H1 (cell line): ENCODE measurements at regions not wholly inside any gene's neighbourhood (a gene's known extent, or its start where the extent isn't known, plus 50 kb on each side); places are given as distances from the start of the nearest gene placed in this dataset.

ENCODE experiments used
- CTCF ChIA-PET: fragments of 300-600 bp; sonication (Branson Sonifier 250); formaldehyde crosslinking; loops from one replicate; lab custom pipeline; 2021; ENCODE audit not compliant: partially characterized antibody; lab: Charles Lee
- POLR2A ChIA-PET: fragments of 300-600 bp; sonication (Branson Sonifier 250); formaldehyde crosslinking; loops from one replicate; lab custom pipeline; 2021; ENCODE audit warnings: inconsistent platforms; ENCODE audit not compliant: partially characterized antibody; lab: Charles Lee
- DNase-seq, 2 experiments: peaks; one replicate each; pipeline versions ENCODE4 v3.0.0 to v3.0.0-alpha.2; 2010 to 2022; ENCODE audit warnings: low spot score in 2 of 2, low read depth in 1 of 2, mixed read lengths in 1 of 2
- FAIRE-seq: peaks from 2 replicates; lab custom pipeline; 2011; peaks lifted over from hg19 to GRCh38; lab: Jason Lieb, UNC
- H2AFZ ChIP-seq: 2 replicates; pipeline ENCODE4 v1.8.1; 2012; ENCODE audit warnings: low read length, inconsistent platforms
- H2AK5ac ChIP-seq: 2 replicates; pipeline ENCODE4 v1.6.1; 2013; ENCODE audit warnings: low read depth, low read length
- H2BK120ac ChIP-seq: replicated peaks from 2 replicates; pipeline ENCODE3; 2013; ENCODE audit warnings: low read depth, low read length, inconsistent platforms
- H2BK12ac ChIP-seq: 2 replicates; pipeline ENCODE4 v1.6.1; 2013; ENCODE audit warnings: low read depth, low read length
- H2BK15ac ChIP-seq: 2 replicates; pipeline ENCODE4 v1.6.1; 2013; ENCODE audit warnings: low read length
- H2BK20ac ChIP-seq: 2 replicates; pipeline ENCODE4 v1.6.1; 2013; ENCODE audit warnings: low read length
- H2BK5ac ChIP-seq: 2 replicates; pipeline ENCODE4 v1.6.1; 2013; ENCODE audit warnings: low read depth, low read length
- H3K14ac ChIP-seq: 2 replicates; pipeline ENCODE4 v1.6.1; 2013; ENCODE audit warnings: inconsistent platforms; ENCODE audit not compliant: insufficient read length
- H3K18ac ChIP-seq: 2 replicates; pipeline ENCODE4 v1.6.1; 2013; ENCODE audit warnings: low read length; ENCODE audit errors: extremely low read depth
- H3K23ac ChIP-seq: 2 replicates; pipeline ENCODE4 v1.6.1; 2013; ENCODE audit warnings: inconsistent platforms; ENCODE audit not compliant: insufficient read length
- H3K23me2 ChIP-seq: 2 replicates; pipeline ENCODE4 v1.6.1; 2013; ENCODE audit warnings: low read depth, low read length
- H3K27ac ChIP-seq: 2 replicates; pipeline ENCODE4 v1.6.1; 2011; ENCODE audit warnings: low read depth, low read length, inconsistent platforms
- H3K27me3 ChIP-seq, 4 experiments: replicated peaks in 1 of 4; 1 replicate in 1 of 4; 2 replicates in 3 of 4; pipeline versions ENCODE4 v1.6.1 to v1.8.1; 2011 to 2013; ENCODE audit warnings: low read length in 3 of 4, mild to moderate bottlenecking in 3 of 4, inconsistent platforms in 2 of 4, mixed read lengths in 2 of 4, moderate library complexity in 1 of 4; ENCODE audit not compliant: control insufficient read depth in 3 of 4, insufficient read depth in 3 of 4; ENCODE audit errors: extremely low read depth in 1 of 4
- H3K36me3 ChIP-seq, 4 experiments: 2 replicates each; pipeline versions ENCODE4 v1.6.1 to v1.8.1; 2011 to 2013; ENCODE audit warnings: mild to moderate bottlenecking in 4 of 4, low read length in 3 of 4, moderate library complexity in 2 of 4, control low read depth in 1 of 4, inconsistent platforms in 1 of 4; ENCODE audit not compliant: insufficient read depth in 4 of 4, control insufficient read depth in 2 of 4
- H3K4ac ChIP-seq: replicated peaks from 2 replicates; pipeline ENCODE3; 2013; ENCODE audit warnings: low read length, low read depth, mixed read lengths, inconsistent platforms; ENCODE audit not compliant: insufficient read length
- H3K4me1 ChIP-seq, 4 experiments: replicated peaks in 1 of 4; 1 replicate in 1 of 4; 2 replicates in 3 of 4; pipeline versions ENCODE4 v1.6.1 to v1.8.1; 2011 to 2013; ENCODE audit warnings: low read length in 3 of 4, inconsistent platforms in 2 of 4, mixed read lengths in 1 of 4; ENCODE audit not compliant: insufficient read depth in 4 of 4, control insufficient read depth in 3 of 4
- H3K4me2 ChIP-seq, 2 experiments: 2 replicates each; pipeline versions ENCODE4 v1.6.1 to v1.8.1; 2011 to 2013; ENCODE audit warnings: low read depth in 2 of 2, low read length in 2 of 2, control low read depth in 1 of 2, inconsistent platforms in 1 of 2, mild to moderate bottlenecking in 1 of 2; ENCODE audit not compliant: insufficient read depth in 1 of 2
- H3K4me3 ChIP-seq, 4 experiments: fragments of 200-600, 300-600 bp in 1 of 4; sonication (generic), shearing (Covaris generic), sonication (Bioruptor Twin) in 1 of 4; 2 replicates each; pipeline versions ENCODE4 v1.5.1 to v1.8.1; 2011 to 2016; ENCODE audit warnings: low read length in 4 of 4, low read depth in 3 of 4, control low read depth in 2 of 4, inconsistent platforms in 2 of 4, mild to moderate bottlenecking in 2 of 4, mixed read lengths in 1 of 4, moderate library complexity in 1 of 4; ENCODE audit not compliant: insufficient read depth in 2 of 4; ENCODE audit errors: extremely low read depth in 1 of 4
- H3K56ac ChIP-seq: replicated peaks from 2 replicates; pipeline ENCODE3; 2013; ENCODE audit warnings: low read depth, mild to moderate bottlenecking, mixed read lengths, low read length, inconsistent platforms; ENCODE audit not compliant: insufficient read length
- H3K79me1 ChIP-seq: 2 replicates; pipeline ENCODE4 v1.6.1; 2013; ENCODE audit warnings: low read depth, low read length, control low read depth
- H3K79me2 ChIP-seq, 2 experiments: 2 replicates each; pipeline versions ENCODE4 v1.6.1 to v1.8.1; 2012 to 2013; ENCODE audit warnings: low read length in 2 of 2, mild to moderate bottlenecking in 2 of 2, inconsistent platforms in 1 of 2; ENCODE audit not compliant: insufficient read depth in 2 of 2, control insufficient read depth in 1 of 2
- H3K9ac ChIP-seq, 4 experiments: replicated peaks in 1 of 4; 1 replicate in 1 of 4; 2 replicates in 3 of 4; pipeline versions ENCODE4 v1.6.1 to v1.8.1; 2011 to 2013; ENCODE audit warnings: low read depth in 3 of 4, low read length in 3 of 4, control low read depth in 2 of 4, mild to moderate bottlenecking in 2 of 4, moderate library complexity in 2 of 4, inconsistent platforms in 1 of 4; ENCODE audit errors: extremely low read depth in 1 of 4
- H3K9me3 ChIP-seq, 2 experiments: 2 replicates each; pipeline versions ENCODE4 v1.6.1 to v1.8.1; 2012 to 2013; ENCODE audit warnings: mild to moderate bottlenecking in 2 of 2, moderate library complexity in 2 of 2, control low read depth in 1 of 2, inconsistent platforms in 1 of 2, low read depth in 1 of 2, low read length in 1 of 2, mixed read lengths in 1 of 2; ENCODE audit not compliant: insufficient read depth in 2 of 2
- H4K20me1 ChIP-seq, 2 experiments: replicated peaks in 1 of 2; 2 replicates each; pipeline versions ENCODE3 to v1.8.1; 2011 to 2013; ENCODE audit warnings: inconsistent platforms in 2 of 2, low read length in 2 of 2, mild to moderate bottlenecking in 1 of 2; ENCODE audit not compliant: insufficient read depth in 2 of 2, control insufficient read depth in 1 of 2
- H4K5ac ChIP-seq: 2 replicates; pipeline ENCODE4 v1.6.1; 2013; ENCODE audit warnings: low read length, low read depth, mixed read lengths, inconsistent platforms; ENCODE audit not compliant: insufficient read length
- H4K8ac ChIP-seq: 2 replicates; pipeline ENCODE4 v1.8.0; 2013; ENCODE audit warnings: mild to moderate bottlenecking, moderate library complexity, low read length, inconsistent platforms; ENCODE audit not compliant: insufficient read depth; ENCODE audit errors: extremely low read depth
- H4K91ac ChIP-seq: replicated peaks from 2 replicates; pipeline ENCODE3; 2013; ENCODE audit warnings: low read length, mixed read lengths, inconsistent platforms; ENCODE audit not compliant: insufficient read length
- CHD2 ChIP-seq: IDR thresholded peaks from 2 replicates; pipeline ENCODE4 v1.6.1; 2012; ENCODE audit warnings: low read length, improper control_type of control experiment
- POLR2AphosphoS5 ChIP-seq: IDR thresholded peaks from 2 replicates; pipeline ENCODE4 v1.6.1; 2011; ENCODE audit warnings: low read depth, low read length
- SAP30 ChIP-seq: fragments of 300-600 bp; sonication (generic); IDR thresholded peaks from 2 replicates; pipeline ENCODE4 v1.7.1; 2012; ENCODE audit warnings: low read length, moderate library complexity, mild to moderate bottlenecking, inconsistent platforms; ENCODE audit not compliant: insufficient read depth, insufficient replicate concordance
- WGBS, 2 experiments: shearing (Covaris generic) in 1 of 2; methylation state at CpG; one replicate each; pipeline versions ENCODE4 v1.1.6 to v1.1.7; 2013 to 2015; ENCODE audit warnings: low lambda C conversion rate in 2 of 2, mixed read lengths in 2 of 2, inconsistent platforms in 1 of 2, low coverage in 1 of 2, missing lambda C conversion rate in 1 of 2; ENCODE audit not compliant: insufficient replicate concordance in 2 of 2, insufficient coverage in 1 of 2, insufficient read length in 1 of 2; ENCODE audit errors: extremely low coverage in 1 of 2, missing lambda C conversion rate in 1 of 2; 5-methylcytosine and 5-hydroxymethylcytosine counted together

GRCh38 chr10:3538656-3539531 is 246.1 kb downstream of the KLF6 start:
- no peak overlapping the region for H3K14ac ChIP-seq
- H3K79me1 ChIP-seq = no peaks in the 10 kb centered on the region
- TF ChIP-seq CHD2 (no peak), SAP30 (no peak), POLR2AphosphoS5 (no peak)
- H3K4ac ChIP-seq = no peak overlapping the region
- no peak overlapping the region for H3K4me2 ChIP-seq
- no peaks in the 10 kb centered on the region for H3K36me3 ChIP-seq
- no peak overlapping the region for H4K8ac ChIP-seq
- FAIRE-seq = no peak
- no peaks in the 10 kb centered on the region for H3K4me1 ChIP-seq
- no peak overlapping the region for H2BK20ac ChIP-seq
- H3K4me3 ChIP-seq = no peak overlapping the region
- no peak overlapping the region; the same call in 1 of the 2 replicates for H2AK5ac ChIP-seq
- no peak overlapping the region for H3K23ac ChIP-seq
- H3K18ac ChIP-seq = no peak overlapping the region
- CTCF ChIA-PET = no interaction called here
- no peaks in the 10 kb centered on the region for H4K20me1 ChIP-seq
- no peak overlapping the region for H2BK15ac ChIP-seq
- H3K56ac ChIP-seq = no peak overlapping the region
- no peaks in the 10 kb centered on the region for H3K79me2 ChIP-seq
- H3K27ac ChIP-seq = no peak overlapping the region
- H2BK120ac ChIP-seq = no peak overlapping the region
- H4K5ac ChIP-seq = no peak overlapping the region
- H2BK12ac ChIP-seq = peak overlapping the region; percentile 68; the same call in 1 of the 2 replicates
- POLR2A ChIA-PET = no interaction called here
- no peak overlapping the region for H2AFZ ChIP-seq
- H2BK5ac ChIP-seq = no peak overlapping the region
- H4K91ac ChIP-seq = no peak overlapping the region
- H3K9me3 ChIP-seq = no peaks in the 10 kb centered on the region
- no peak overlapping the region for H3K9ac ChIP-seq
- H3K23me2 ChIP-seq = no peaks in the 10 kb centered on the region
- no peaks in the 10 kb centered on the region; a peak in 1 of 7 replicates for H3K27me3 ChIP-seq
- DNase-seq = peak in 1 of 2 experiments; percentile 44
- 93% methylated on average over 25 of the region's 25 CpGs; no CpG with 5 or more reads in 1 of the 2 experiments for WGBS, 2 experiments
